ENCODE measurements at regions not wholly inside any gene's neighbourhood (a gene's known extent, or its start where the extent isn't known, plus 50 kb on each side); places are given as distances from the start of the nearest gene placed in this dataset.

DNA sequence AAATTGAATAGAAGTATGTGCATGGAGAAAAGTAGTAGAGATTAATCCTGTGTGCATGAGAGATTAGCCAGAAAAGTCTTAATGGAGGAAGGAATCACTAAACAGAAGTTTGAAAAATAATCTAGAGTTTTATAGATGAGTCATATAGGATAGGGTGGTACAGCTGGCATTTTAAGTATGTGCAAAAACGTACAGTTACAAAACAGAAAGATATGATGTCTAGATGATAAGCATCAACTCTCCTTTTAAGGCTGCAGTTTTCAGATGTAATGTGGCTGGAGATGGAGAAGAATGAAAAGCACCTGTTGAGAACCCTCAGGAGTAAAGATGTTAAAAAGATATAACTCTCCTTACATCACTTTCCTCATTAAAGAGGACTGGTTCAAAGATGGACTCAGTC is 271.3 kb downstream of the STK31 start:
- no peak for DNase-seq

- no peak for DNase-seq
Observed at GRCh38 chr7:23981758-23982157, 271.7 kb downstream of the STK31 start.

GRCh38 chr7:24005517-24005916 is 278.5 kb upstream of the NPY start:
- no peak for DNase-seq

- DNase-seq, result no peak
Observed at GRCh38 chr7:24010495-24010894, 273.5 kb upstream of the NPY start.

GRCh38 chr7:24017519-24017918 is 266.5 kb upstream of the NPY start:
- DNase-seq, result no peak

DNA sequence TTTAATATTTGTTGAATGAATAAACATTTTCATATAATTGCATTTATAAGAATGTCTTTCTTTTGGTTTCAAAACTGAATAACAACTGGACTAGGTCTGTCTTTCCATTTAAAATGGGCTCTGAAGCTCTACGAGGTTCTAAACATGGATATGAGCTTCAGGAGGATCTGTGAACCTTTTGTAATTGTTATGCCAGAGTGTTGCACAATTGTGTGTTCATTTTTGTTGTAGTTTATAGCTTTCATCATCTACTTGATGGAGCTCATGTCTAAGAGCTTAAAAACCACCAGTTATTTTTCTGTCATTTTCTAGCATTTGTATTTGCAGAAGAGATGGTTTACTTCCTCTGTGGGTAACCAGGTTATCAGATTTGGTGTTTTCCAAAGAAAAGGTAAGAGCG is 265.7 kb upstream of the NPY start:
- no peak for DNase-seq

GRCh38 chr7:24019841-24020240 is 264.1 kb upstream of the NPY start:
- DNase-seq, result no peak

DNA sequence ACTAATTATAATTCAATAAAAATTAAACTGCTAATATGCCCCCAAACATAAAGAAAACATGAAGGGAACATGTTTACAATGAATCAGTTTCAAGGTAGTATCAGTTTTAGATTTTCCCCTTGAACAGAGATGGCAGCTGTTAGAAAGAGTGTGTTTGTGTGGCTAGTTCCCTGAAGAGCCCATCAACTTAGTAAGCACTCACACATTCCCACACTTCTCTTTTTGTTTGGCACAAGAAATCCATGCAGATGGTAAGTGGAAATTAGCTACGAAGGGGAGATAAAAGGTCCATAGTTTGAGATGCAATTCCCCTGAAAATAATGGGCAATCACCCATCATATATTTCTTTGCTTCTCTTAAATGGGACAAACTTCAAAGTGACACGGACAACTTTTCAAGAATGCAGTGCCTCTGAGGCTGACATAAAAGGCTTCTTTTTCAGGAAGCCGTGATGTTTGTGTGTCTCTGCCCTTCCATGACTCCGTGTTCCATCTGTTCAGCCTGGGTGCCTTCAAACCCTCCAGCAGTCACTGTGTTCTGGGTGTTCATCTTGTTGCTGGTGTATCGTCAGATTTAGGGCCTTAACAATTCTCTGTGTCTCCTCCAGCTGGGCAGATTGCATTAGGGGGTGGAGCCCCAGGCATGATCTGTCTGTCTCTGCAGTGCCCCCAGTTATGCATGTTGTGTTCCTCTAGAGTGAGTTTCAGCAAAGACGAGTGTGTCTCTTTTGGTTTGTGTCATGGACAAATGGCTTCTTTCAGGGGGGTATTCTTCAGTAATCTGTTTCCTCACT is 259.5 kb upstream of the NPY start:
- no peak for DNase-seq

GRCh38 chr7:24025094-24025493 is 258.9 kb upstream of the NPY start:
- no peak for DNase-seq

GRCh38 chr7:24025765-24026164 is 258.2 kb upstream of the NPY start:
- no peak for DNase-seq

- no peak for DNase-seq
Observed at GRCh38 chr7:24026351-24026750, 257.6 kb upstream of the NPY start.

- DNase-seq, result no peak
Observed at GRCh38 chr7:24029068-24029467, 254.9 kb upstream of the NPY start.

- DNase-seq, result no peak
Observed at GRCh38 chr7:24034251-24034650, 249.7 kb upstream of the NPY start.

GRCh38 chr7:24035366-24036032 is 248.5 kb upstream of the NPY start:
- DNase-seq, result no peak

- DNase-seq, result no peak
Observed at GRCh38 chr7:24036033-24036412, 248.0 kb upstream of the NPY start.

GRCh38 chr7:24038993-24039392 is 245.0 kb upstream of the NPY start:
- DNase-seq, result no peak

DNA sequence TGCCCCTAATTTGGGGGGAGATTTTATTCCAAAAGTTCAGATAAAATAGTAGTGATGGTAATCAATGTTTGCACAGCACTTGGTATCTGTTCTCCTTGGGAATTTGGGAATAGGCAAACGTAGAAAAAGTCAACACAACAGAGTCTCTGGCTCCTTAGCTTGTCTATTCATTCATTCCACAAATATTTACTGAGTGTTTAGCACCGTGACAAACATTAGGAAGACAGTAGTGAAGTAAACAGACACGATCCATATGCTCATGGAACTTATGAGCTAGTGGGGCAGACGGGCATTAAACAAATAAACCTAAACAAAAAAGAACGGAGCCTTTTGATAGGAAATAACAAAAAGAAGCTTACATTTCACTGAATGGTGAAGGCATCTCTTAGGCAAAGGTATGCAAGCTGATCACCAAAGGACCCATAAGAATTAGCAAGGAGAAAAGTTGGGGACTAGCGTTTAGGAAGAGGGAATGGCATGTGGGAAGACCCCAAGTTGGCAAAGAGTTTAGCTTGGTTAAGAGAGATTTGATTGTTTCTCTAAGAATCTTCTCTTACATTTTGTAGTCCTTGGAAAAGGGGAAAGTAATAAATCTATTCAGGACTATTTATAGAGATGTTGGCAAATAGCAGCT is 243.9 kb upstream of the NPY start:
- no peak for DNase-seq

GRCh38 chr7:24042028-24042427 is 242.0 kb upstream of the NPY start:
- DNase-seq, result no peak

DNA sequence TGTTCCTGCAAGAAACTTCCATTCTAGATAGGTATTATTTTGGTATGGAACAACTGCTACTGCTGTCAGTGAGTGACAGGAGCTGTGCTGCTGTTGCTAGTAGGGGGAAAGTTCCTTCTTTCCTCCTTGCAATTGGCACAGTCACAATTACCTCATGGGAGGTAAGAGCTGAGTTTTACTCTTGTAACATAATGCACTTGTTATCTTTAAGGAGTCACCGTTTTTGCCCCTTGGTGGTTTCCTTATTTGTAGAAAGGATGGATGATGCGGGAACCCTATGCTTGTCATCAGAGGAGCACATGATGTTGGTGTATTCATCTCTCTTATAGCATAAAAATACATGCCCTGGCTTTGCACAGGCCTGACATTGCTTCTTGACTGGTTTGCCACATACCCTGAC is 234.7 kb upstream of the NPY start:
- DNase-seq, result no peak

DNA sequence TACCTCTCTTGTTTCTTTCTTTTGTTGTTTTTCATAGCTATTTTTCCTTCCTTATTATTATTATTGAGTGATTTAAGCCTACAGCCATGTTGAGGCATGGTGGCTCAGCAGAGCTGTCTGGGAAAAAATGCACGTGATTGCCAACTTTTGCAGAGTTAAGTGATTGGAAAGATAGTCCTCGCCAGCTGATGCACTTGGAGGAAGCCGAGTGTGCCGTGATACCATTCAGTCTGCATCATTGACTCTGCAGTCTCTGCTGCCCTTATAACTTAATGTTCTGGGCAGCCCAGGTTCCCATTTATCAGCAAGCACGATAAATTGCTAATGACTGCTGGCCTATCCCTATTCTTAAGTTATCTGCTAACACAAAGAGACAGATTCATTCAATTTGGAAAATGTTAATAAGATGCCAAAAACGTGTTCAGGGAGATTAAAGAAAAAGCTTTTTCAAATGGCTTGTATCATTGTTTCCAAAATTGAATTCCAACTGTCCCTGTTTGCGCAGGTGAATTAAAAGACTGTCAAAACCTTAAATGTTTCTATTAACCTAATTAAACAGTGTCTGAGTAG is 232.9 kb upstream of the NPY start:
- DNase-seq, result no peak

GRCh38 chr7:24051651-24052050 is 232.3 kb upstream of the NPY start:
- no peak for DNase-seq

- peak; percentile 60 for DNase-seq
Observed at GRCh38 chr7:24052572-24053260, 231.3 kb upstream of the NPY start.

GRCh38 chr7:24054236-24054635 is 229.8 kb upstream of the NPY start:
- no peak for DNase-seq

Data from NCI-H774 (cell line).